ENCODE measurements at regions not wholly inside any gene's neighbourhood (a gene's known extent, or its start where the extent isn't known, plus 50 kb on each side); places are given as distances from the start of the nearest gene placed in this dataset.
A peak's percentile ranks its signal among the peaks of the same experiment; 100 is the strongest.

- peak; percentile 44 for DNase-seq (ENCODE audit: low read depth)
- H3K4me3 ChIP-seq (ENCODE audit: low read length) = no peak overlapping the region
- TF ChIP-seq, protein P1, sequence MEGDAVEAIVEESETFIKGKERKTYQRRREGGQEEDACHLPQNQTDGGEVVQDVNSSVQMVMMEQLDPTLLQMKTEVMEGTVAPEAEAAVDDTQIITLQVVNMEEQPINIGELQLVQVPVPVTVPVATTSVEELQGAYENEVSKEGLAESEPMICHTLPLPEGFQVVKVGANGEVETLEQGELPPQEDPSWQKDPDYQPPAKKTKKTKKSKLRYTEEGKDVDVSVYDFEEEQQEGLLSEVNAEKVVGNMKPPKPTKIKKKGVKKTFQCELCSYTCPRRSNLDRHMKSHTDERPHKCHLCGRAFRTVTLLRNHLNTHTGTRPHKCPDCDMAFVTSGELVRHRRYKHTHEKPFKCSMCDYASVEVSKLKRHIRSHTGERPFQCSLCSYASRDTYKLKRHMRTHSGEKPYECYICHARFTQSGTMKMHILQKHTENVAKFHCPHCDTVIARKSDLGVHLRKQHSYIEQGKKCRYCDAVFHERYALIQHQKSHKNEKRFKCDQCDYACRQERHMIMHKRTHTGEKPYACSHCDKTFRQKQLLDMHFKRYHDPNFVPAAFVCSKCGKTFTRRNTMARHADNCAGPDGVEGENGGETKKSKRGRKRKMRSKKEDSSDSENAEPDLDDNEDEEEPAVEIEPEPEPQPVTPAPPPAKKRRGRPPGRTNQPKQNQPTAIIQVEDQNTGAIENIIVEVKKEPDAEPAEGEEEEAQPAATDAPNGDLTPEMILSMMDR (conservative IDR thresholded peaks at IDR 0.05; ENCODE audit: low read length) = no peak
Measured at GRCh38 chr1:98277118-98277517, 356.3 kb upstream of the DPYD start.

- DNase-seq (ENCODE audit: low read depth) = no peak
- H3K4me3 ChIP-seq (ENCODE audit: low read length) = no peak overlapping the region
- TF ChIP-seq, protein P1 (conservative IDR thresholded peaks at IDR 0.05; ENCODE audit: low read length) = no peak
Measured at GRCh38 chr1:98276514-98276913, 355.7 kb upstream of the DPYD start.

DNA sequence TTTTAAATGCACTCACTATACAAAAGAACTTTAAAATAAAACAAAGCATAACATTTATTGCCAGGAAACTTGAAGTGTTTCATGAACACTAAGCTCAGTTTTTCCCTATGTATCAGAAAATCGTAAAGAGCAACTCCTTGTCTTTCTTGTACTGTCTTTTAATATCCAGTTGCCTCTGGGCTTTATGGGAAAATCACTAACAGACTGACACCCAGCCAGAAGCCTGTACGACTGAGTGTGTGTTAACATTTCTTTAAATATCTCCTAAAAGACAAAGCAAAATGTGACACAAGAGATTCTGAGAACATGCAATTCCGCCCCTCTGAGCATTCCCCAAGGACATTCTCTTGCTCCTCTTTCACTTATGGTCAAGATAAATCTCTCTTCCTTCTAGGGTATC, 347.5 kb upstream of the DPYD start:
- TF ChIP-seq, protein P1 (conservative IDR thresholded peaks at IDR 0.05; ENCODE audit: low read length) = no peak
- H3K4me3 ChIP-seq (ENCODE audit: low read length) = no peak overlapping the region
- DNase-seq (ENCODE audit: low read depth) = no peak

- no peak overlapping the region for H3K4me3 ChIP-seq (ENCODE audit: low read length)
- TF ChIP-seq, protein P1 (conservative IDR thresholded peaks at IDR 0.05; ENCODE audit: low read length) = no peak
- DNase-seq (ENCODE audit: low read depth) = no peak
Measured at GRCh38 chr1:98267423-98267822, 346.6 kb upstream of the DPYD start.

GRCh38 chr1:98264727-98265126, 343.9 kb upstream of the DPYD start:
- no peak for DNase-seq (ENCODE audit: low read depth)
- TF ChIP-seq, protein P1 (conservative IDR thresholded peaks at IDR 0.05; ENCODE audit: low read length) = no peak
- H3K4me3 ChIP-seq (ENCODE audit: low read length) = no peak overlapping the region

DNA sequence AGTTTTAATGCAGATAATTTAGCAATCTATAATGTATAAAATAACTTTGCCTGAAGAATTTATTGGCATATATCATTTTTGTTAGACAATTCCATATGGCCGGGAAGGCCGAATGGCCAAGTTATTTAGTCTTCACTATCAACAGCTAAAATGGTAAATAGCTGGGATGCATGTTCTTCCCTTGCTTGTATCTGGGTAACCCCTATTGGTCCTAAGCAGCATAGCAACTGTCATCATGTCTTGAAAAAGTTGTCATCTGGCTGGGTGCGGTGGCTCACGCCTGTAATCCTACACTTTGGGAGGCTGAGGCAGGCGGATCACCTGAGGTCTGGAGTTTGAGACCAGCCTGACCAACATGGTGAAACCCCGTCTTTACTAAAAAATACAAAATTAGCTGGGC, 340.0 kb upstream of the DPYD start:
- TF ChIP-seq, protein P1 (conservative IDR thresholded peaks at IDR 0.05; ENCODE audit: low read length) = 0 out of 2 replicates have a peak, but pooled peaks have one; percentile 4
- no peak for DNase-seq (ENCODE audit: low read depth)
- H3K4me3 ChIP-seq (ENCODE audit: low read length) = no peak overlapping the region

- TF ChIP-seq, protein P1 (conservative IDR thresholded peaks at IDR 0.05; ENCODE audit: low read length) = no peak
- H3K4me3 ChIP-seq (ENCODE audit: low read length) = no peak overlapping the region
- DNase-seq (ENCODE audit: low read depth) = no peak
Measured at GRCh38 chr1:98260412-98260811, 339.6 kb upstream of the DPYD start.

All from AG10803 (cell line).